NAMALWA (cell line): ENCODE measurements at regions not wholly inside any gene's neighbourhood (a gene's known extent, or its start where the extent isn't known, plus 50 kb on each side); places are given as distances from the start of the nearest gene placed in this dataset.

ENCODE experiments used
- DNase-seq: peaks from one replicate; pipeline ENCODE4 v3.0.0-alpha.2; 2015; ENCODE audit warnings: low spot score

- no peak for DNase-seq
These were observed 118.7 kb downstream of the BMP2 start for GRCh38 chr20:6886065-6886729.

- no peak for DNase-seq
These were observed 120.5 kb downstream of the BMP2 start for GRCh38 chr20:6887966-6888365.

- no peak for DNase-seq
These were observed 121.4 kb downstream of the BMP2 start for GRCh38 chr20:6888736-6889395.

- DNase-seq = no peak
These were observed 125.2 kb downstream of the BMP2 start for GRCh38 chr20:6892724-6893123.

GRCh38 chr20:6898928-6899327 lies 131.4 kb downstream of the BMP2 start:
- DNase-seq = no peak

- no peak for DNase-seq
These were observed 139.4 kb downstream of the BMP2 start for GRCh38 chr20:6906871-6907270.

- DNase-seq = no peak
These were observed 141.2 kb downstream of the BMP2 start for GRCh38 chr20:6908673-6909072.

GRCh38 chr20:6909608-6910007 lies 142.1 kb downstream of the BMP2 start:
- no peak for DNase-seq

GRCh38 chr20:6914986-6915385 lies 147.5 kb downstream of the BMP2 start:
- no peak for DNase-seq

GRCh38 chr20:6916938-6917337 lies 149.5 kb downstream of the BMP2 start:
- no peak for DNase-seq

- DNase-seq = no peak
These were observed 152.4 kb downstream of the BMP2 start for GRCh38 chr20:6919792-6920468.

GRCh38 chr20:6920991-6921613 lies 153.6 kb downstream of the BMP2 start:
- no peak for DNase-seq

- DNase-seq = no peak
These were observed 154.4 kb downstream of the BMP2 start for GRCh38 chr20:6921717-6922386.

GRCh38 chr20:6924681-6925080 lies 157.2 kb downstream of the BMP2 start:
- no peak for DNase-seq

- no peak for DNase-seq
These were observed 158.3 kb downstream of the BMP2 start for GRCh38 chr20:6925744-6926278.

GRCh38 chr20:6940048-6940447 lies 172.6 kb downstream of the BMP2 start:
- peak; percentile 59 for DNase-seq

- no peak for DNase-seq
These were observed 173.4 kb downstream of the BMP2 start for GRCh38 chr20:6940876-6941275.

GRCh38 chr20:6941571-6941970 lies 174.1 kb downstream of the BMP2 start:
- no peak for DNase-seq

- DNase-seq = no peak
These were observed 174.8 kb downstream of the BMP2 start for GRCh38 chr20:6942266-6942665.

- DNase-seq = no peak
These were observed 176.8 kb downstream of the BMP2 start for GRCh38 chr20:6944292-6944691.

- no peak for DNase-seq
These were observed 186.1 kb downstream of the BMP2 start for GRCh38 chr20:6953611-6954010.

GRCh38 chr20:6954219-6954618 lies 186.7 kb downstream of the BMP2 start:
- no peak for DNase-seq
